A673 (cell line): ENCODE measurements at regions not wholly inside any gene's neighbourhood (a gene's known extent, or its start where the extent isn't known, plus 50 kb on each side); places are given as distances from the start of the nearest gene placed in this dataset.

Source experiments
- EZH2 ChIP-seq: fragments of 200-600 bp; sonication (generic); IDR thresholded peaks from 2 replicates; pipeline ENCODE4 v1.6.1; 2017; ENCODE audit warnings: borderline replicate concordance, low read depth, mild to moderate bottlenecking, mixed read lengths, antibody characterized with exemption, low read length; ENCODE audit not compliant: poor library complexity, severe bottlenecking
- TF ChIP-seq, protein P1 (sequence below): fragments of 300-800, 200-600 bp; sonication (generic); conservative IDR thresholded peaks from 2 replicates; pipeline ENCODE4 v1.5.1; 2017; ENCODE audit warnings: low read depth, mild to moderate bottlenecking, antibody characterized with exemption, low read length, moderate library complexity, mixed read lengths

DNA sequence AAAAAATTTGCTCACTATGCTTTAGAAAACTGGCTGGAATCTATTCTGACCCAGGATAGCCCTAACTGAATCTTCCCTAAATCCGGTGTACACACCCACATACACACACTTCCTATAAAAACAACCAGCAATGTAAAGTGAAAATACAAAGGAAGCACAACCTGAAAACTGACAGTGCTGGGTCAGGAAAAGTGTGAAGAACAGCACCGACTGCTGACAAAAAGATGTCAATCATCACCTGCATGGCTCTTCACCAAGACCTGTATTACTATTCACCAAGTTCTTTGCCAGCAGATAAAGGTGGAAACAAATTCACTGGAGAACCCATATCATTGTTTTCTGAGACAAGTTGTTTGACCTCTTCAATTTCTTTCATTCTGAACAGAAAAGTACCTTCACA, 293.8 kb upstream of the GRAMD2B start:
- TF ChIP-seq, protein P1, sequence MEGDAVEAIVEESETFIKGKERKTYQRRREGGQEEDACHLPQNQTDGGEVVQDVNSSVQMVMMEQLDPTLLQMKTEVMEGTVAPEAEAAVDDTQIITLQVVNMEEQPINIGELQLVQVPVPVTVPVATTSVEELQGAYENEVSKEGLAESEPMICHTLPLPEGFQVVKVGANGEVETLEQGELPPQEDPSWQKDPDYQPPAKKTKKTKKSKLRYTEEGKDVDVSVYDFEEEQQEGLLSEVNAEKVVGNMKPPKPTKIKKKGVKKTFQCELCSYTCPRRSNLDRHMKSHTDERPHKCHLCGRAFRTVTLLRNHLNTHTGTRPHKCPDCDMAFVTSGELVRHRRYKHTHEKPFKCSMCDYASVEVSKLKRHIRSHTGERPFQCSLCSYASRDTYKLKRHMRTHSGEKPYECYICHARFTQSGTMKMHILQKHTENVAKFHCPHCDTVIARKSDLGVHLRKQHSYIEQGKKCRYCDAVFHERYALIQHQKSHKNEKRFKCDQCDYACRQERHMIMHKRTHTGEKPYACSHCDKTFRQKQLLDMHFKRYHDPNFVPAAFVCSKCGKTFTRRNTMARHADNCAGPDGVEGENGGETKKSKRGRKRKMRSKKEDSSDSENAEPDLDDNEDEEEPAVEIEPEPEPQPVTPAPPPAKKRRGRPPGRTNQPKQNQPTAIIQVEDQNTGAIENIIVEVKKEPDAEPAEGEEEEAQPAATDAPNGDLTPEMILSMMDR, result no peak
- no peak for TF ChIP-seq EZH2
